Heart left ventricle (tissue), 13 donors: ENCODE measurements at regions not wholly inside any gene's neighbourhood (a gene's known extent, or its start where the extent isn't known, plus 50 kb on each side); places are given as distances from the start of the nearest gene placed in this dataset.

Experiments
- POLR2A ChIP-seq, 2 donors: fragments of 450-650 bp; IDR thresholded peaks; one replicate each; pipeline ENCODE4 v1.6.1; 2017; ENCODE audit warnings: antibody characterized with exemption in 2 of 2, mild to moderate bottlenecking in 2 of 2, moderate library complexity in 2 of 2
- TF ChIP-seq, protein P1 (sequence below), 12 donors: fragments of 200-600 bp; sonication (generic) in 4 of 12; IDR thresholded peaks; one replicate each; pipeline versions ENCODE4 v1.5.0 to v1.8.0; 2018 to 2022; ENCODE audit warnings: antibody characterized with exemption in 12 of 12, mild to moderate bottlenecking in 5 of 12
- donor health status: ischemic (EF 13 %, LVEDD 7.1; RV severe dilation, severe dysfunction).
- donor health status: DM: no; HTN: yes; CAD: no.
- donor health status: DM: no; HTN: no; CAD: no.
- donor health status: ischemic (EF 25% LVEDD 6.9; RV normal size, moderate dysfunction).
- donor health status: ischemic (EF 25% LVEDD 5.7; RV mildly dilated, moderate dysfunction).
- donor health status: ischemic (EF 35%, LVEDD 5.7; RV mildly dilated, moderate dysfunction).
- donor health status: nonischemic (EF 11% LVEDD 7.7; RV severe dilation, severe dysfunction).
- donor health status: DM: yes; HTN: yes; CAD: no.
- donor health status: PGD.
- donor health status: ischemic (EF 29% LVEDD 5.4; RV normal size, mild dysfunction).
- donor health status: nonischemic (EF 23%, LVEDD 6.1; RV moderate dilation, normal function).

DNA sequence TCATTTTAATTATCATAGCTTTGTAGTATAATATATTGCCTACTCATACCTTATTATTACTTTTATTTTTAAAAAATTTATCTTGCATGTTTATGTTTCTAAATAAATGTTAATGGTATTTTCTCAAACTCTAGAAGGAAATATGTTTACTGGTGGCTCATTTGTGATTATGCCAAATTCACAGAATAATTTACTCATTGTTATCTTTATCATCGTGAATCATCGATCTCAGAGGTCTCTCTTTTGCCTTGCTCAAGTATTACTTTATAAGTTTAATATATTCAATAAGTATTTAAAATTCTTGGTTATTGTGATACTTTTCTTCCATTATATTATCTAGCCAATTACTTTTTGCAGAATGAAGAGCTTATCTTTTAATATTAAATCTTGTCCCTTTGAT, 836.7 kb upstream of the ADAMTS5 start:
- TF ChIP-seq, protein P1, sequence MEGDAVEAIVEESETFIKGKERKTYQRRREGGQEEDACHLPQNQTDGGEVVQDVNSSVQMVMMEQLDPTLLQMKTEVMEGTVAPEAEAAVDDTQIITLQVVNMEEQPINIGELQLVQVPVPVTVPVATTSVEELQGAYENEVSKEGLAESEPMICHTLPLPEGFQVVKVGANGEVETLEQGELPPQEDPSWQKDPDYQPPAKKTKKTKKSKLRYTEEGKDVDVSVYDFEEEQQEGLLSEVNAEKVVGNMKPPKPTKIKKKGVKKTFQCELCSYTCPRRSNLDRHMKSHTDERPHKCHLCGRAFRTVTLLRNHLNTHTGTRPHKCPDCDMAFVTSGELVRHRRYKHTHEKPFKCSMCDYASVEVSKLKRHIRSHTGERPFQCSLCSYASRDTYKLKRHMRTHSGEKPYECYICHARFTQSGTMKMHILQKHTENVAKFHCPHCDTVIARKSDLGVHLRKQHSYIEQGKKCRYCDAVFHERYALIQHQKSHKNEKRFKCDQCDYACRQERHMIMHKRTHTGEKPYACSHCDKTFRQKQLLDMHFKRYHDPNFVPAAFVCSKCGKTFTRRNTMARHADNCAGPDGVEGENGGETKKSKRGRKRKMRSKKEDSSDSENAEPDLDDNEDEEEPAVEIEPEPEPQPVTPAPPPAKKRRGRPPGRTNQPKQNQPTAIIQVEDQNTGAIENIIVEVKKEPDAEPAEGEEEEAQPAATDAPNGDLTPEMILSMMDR (IDR thresholded peaks at IDR 0.05), result no peak
- no peak for TF ChIP-seq POLR2A (IDR thresholded peaks at IDR 0.05)
